Mucosa of descending colon (tissue), 3 donors: ENCODE measurements at regions not wholly inside any gene's neighbourhood (a gene's known extent, or its start where the extent isn't known, plus 50 kb on each side); places are given as distances from the start of the nearest gene placed in this dataset.

ENCODE experiments used
- ATAC-seq: fragments of 200-7000 bp; cut with Tn5 transposase; one replicate; pipeline ENCODE4 v1.9.1; 2020; ENCODE audit warnings: mild to moderate bottlenecking, moderate library complexity
- DNase-seq, 3 donors: peaks; one replicate each; pipeline ENCODE4 v3.0.0-alpha.2; 2020
- H3K36me3 ChIP-seq: fragments of 200-600 bp; one replicate; pipeline ENCODE4 v1.8.0; 2021; ENCODE audit warnings: low read depth, mild to moderate bottlenecking
- H3K4me1 ChIP-seq: fragments of 200-600 bp; one replicate; pipeline ENCODE4 v1.8.0; 2021; ENCODE audit warnings: low read depth, mild to moderate bottlenecking
- H3K4me3 ChIP-seq: fragments of 200-600 bp; one replicate; pipeline ENCODE4 v1.8.0; 2021; ENCODE audit warnings: mild to moderate bottlenecking
- H3K9me3 ChIP-seq: fragments of 200-600 bp; one replicate; pipeline ENCODE4 v1.8.0; 2021; ENCODE audit warnings: mild to moderate bottlenecking
- CTCF ChIP-seq: fragments of 200-600 bp; IDR thresholded peaks from one replicate; pipeline ENCODE4 v1.8.0; 2022; ENCODE audit warnings: antibody characterized with exemption, mild to moderate bottlenecking
- intact Hi-C, 2 donors: fragments of 100-400 bp; cut with DNase I in 1 of 2; cut with micrococcal nuclease in 1 of 2; formaldehyde crosslinking; loops; one replicate each; pipeline versions ENCODE4 v1.11.0 to v1.11.1; 2022; cut with DNase I, micrococcal nuclease
- donor health status: DM: no; HTN: no; CAD: no; lungs with moderate emphysema.
- donor health status: DM: no; HTN: no; CAD: no.
- donor health status: DM: no; HTN: yes; CAD: no.

DNA sequence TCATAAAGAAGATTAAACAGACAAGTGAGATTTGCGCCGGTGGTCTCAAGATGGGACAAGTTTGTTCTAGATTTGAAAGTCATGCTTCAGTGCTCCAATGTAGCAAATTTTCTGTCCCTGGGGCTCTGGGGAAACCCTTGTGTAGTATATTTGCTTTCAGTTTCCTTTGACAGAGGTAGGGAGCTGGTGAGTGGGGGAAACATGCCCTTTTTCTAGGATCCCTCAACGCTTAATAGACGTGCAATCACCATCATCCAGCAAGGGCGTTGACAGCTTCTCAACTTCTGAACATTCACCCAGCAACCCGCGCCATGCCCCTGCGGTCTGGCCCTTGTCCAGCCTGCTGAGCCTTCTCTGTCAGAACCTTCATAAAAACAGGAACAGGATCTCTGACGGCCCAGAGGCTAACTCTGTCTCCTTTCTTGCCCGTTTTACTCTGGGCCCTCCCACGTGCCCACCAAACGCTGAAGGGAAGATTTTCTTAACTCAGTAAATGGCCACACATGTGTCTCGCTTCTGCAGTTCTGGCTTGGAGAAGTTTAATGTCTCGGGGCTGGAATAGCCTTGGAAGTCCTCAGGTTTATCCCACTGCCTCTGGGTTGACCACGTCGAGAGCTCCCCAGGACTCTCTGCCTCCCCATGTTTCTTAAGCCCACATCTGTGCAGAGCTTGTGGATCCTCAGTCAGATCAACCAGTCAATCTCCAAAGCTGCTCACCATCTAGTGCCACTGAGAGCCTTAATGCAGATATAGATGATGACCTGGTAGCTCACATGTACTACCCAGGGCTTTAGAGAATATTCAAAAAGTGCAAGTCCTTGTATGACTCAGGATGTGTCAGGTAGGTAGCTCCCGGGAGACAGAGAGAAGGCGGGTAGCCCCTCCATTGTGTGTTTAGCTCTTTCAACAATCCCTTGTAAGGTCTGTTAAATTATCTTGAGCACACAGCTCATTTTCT lies 58.1 kb upstream of the CCND2 start:
- intact Hi-C loops = no loop called here
- H3K4me3 ChIP-seq = no peak overlapping the region
- H3K36me3 ChIP-seq = no peaks in the 10 kb centered on the region
- TF ChIP-seq CTCF = no peak
- no peaks in the 10 kb centered on the region for H3K9me3 ChIP-seq
- ATAC-seq (peak; percentile 77), DNase-seq (peak; percentile 46 to 73 (median 61))
- H3K4me1 ChIP-seq = no peaks in the 10 kb centered on the region

GRCh38 chr12:4214877-4215228 lies 58.7 kb upstream of the CCND2 start:
- no peaks in the 10 kb centered on the region for H3K4me1 ChIP-seq

GRCh38 chr12:4213471-4213870 lies 60.1 kb upstream of the CCND2 start:
- no peak for DNase-seq
- ATAC-seq = no peak
- TF ChIP-seq CTCF = no peak
- intact Hi-C loops = no loop called here
- H3K4me1 ChIP-seq = no peaks in the 10 kb centered on the region
- H3K36me3 ChIP-seq = no peaks in the 10 kb centered on the region
- H3K9me3 ChIP-seq = no peaks in the 10 kb centered on the region
- no peak overlapping the region for H3K4me3 ChIP-seq

More at GRCh38 chr12:4214877-4215228, 58.7 kb upstream of the CCND2 start:
- no peak for TF ChIP-seq CTCF
- Histone ChIP-seq H3K9me3 (no peaks in the 10 kb centered on the region), H3K36me3 (no peaks in the 10 kb centered on the region), H3K4me3 (no peak overlapping the region)
- no peak for ATAC-seq
- intact Hi-C loops = no loop called here
- DNase-seq = no peak

DNA sequence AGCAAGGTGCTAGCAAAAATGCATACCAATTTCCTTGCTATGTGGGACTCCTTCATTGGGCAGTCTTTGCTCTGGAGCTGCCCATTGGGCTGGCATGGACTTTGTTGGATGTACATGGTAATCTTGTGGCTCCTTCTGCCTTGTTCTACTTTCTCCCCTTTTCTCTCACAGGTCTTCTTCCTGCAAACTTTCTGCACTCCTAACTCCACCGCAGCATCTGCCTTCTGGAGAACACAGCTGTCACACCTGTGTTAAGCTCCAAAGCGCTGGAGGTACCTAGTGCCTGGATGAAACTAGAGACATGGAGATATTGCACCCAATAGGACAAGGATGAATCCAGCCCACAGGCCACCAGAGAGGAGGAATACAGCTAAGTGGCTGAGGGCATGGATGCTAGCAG lies 60.7 kb upstream of the CCND2 start:
- no peak for TF ChIP-seq CTCF
- DNase-seq = no peak
- intact Hi-C loops = no loop called here

DNA sequence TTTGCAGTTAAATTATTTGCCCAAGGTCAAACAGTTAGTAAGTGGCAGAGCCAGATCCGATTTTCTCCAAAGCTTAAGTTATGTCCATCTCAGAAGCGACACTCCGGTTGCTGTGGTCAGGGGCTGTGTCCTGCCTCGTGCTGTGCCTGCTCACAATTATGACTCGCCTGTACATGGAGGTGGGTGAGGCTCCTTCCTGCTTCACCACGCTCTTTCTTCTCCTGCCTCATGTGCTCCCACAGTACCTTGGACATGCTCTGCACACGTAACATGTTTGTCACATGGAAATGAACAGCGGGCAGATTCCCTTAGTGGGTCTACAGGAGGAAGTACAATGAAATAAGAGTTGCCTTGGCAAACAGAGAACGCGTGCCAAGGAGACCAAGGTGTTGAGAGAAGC lies 62.2 kb upstream of the CCND2 start:
- H3K4me1 ChIP-seq = no peaks in the 10 kb centered on the region
- DNase-seq (no peak), ATAC-seq (no peak)
- TF ChIP-seq CTCF = no peak
- no peak overlapping the region for H3K4me3 ChIP-seq
- H3K36me3 ChIP-seq = no peaks in the 10 kb centered on the region
- intact Hi-C loops = no loop called here
- H3K9me3 ChIP-seq = no peaks in the 10 kb centered on the region

More for the DNA sequence above, 60.7 kb upstream of the CCND2 start:
- ATAC-seq = no peak
- Histone ChIP-seq H3K4me3 (no peak overlapping the region), H3K4me1 (no peaks in the 10 kb centered on the region), H3K36me3 (no peaks in the 10 kb centered on the region), H3K9me3 (no peaks in the 10 kb centered on the region)
